Progenitor cell of endocrine pancreas (in vitro differentiated cells): ENCODE measurements at regions not wholly inside any gene's neighbourhood (a gene's known extent, or its start where the extent isn't known, plus 50 kb on each side); places are given as distances from the start of the nearest gene placed in this dataset.

ENCODE experiments used
- DNase-seq: peaks from one replicate; pipeline ENCODE4 v3.0.0; 2021; ENCODE audit warnings: low spot score; ENCODE audit not compliant: unreplicated experiment
- H3K27ac Mint-ChIP-seq: 2 replicates; pipeline ENCODE4 v1.8.0; 2021; ENCODE audit warnings: mild to moderate bottlenecking, moderate library complexity, mixed read lengths
- H3K27me3 Mint-ChIP-seq: 2 replicates; pipeline ENCODE4 v1.8.0; 2021; ENCODE audit warnings: mixed read lengths
- H3K36me3 Mint-ChIP-seq: 2 replicates; pipeline ENCODE4 v1.8.0; 2022; ENCODE audit warnings: mixed read lengths; ENCODE audit not compliant: insufficient read depth
- H3K4me1 Mint-ChIP-seq: 2 replicates; pipeline ENCODE4 v1.8.0; 2021; ENCODE audit warnings: low read depth, mixed read lengths
- H3K4me3 Mint-ChIP-seq: 2 replicates; pipeline ENCODE4 v1.8.0; 2021; ENCODE audit warnings: low read depth, mild to moderate bottlenecking, moderate library complexity, mixed read lengths
- H3K9me3 Mint-ChIP-seq: 2 replicates; pipeline ENCODE4 v1.8.0; 2021; ENCODE audit warnings: low read depth, mixed read lengths
- TF ChIP-seq, protein P1 (sequence below): fragments of 200-600 bp; sonication (generic); IDR thresholded peaks from one replicate; pipeline ENCODE4 v1.5.0; 2021; ENCODE audit warnings: antibody characterized with exemption, mild to moderate bottlenecking; ENCODE audit not compliant: unreplicated experiment

DNA sequence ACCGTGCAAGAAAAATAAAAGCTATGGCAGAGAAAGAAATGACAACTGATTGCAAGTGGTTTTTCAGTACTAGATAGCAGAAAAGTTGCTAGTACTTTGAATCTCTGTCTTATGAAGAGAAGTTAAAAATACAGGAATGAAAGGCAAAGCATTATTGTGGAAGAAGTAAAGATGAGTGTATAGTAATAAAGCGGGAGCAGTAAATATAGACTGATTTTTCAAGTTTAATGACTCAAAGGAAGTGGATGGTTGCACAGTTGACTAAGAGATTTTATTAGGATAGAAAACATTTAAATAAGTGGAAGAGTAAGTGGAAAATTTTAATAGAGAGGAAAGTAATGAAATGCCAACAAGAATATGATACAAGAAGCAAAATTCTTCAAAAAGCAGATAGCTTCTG, 1076.1 kb upstream of the CADM2 start:
- TF ChIP-seq, protein P1, sequence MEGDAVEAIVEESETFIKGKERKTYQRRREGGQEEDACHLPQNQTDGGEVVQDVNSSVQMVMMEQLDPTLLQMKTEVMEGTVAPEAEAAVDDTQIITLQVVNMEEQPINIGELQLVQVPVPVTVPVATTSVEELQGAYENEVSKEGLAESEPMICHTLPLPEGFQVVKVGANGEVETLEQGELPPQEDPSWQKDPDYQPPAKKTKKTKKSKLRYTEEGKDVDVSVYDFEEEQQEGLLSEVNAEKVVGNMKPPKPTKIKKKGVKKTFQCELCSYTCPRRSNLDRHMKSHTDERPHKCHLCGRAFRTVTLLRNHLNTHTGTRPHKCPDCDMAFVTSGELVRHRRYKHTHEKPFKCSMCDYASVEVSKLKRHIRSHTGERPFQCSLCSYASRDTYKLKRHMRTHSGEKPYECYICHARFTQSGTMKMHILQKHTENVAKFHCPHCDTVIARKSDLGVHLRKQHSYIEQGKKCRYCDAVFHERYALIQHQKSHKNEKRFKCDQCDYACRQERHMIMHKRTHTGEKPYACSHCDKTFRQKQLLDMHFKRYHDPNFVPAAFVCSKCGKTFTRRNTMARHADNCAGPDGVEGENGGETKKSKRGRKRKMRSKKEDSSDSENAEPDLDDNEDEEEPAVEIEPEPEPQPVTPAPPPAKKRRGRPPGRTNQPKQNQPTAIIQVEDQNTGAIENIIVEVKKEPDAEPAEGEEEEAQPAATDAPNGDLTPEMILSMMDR, result no peak
- no peak for DNase-seq
- Mint-ChIP-seq H3K27me3 (no peaks in the 10 kb centered on the region), H3K9me3 (no peaks in the 10 kb centered on the region), H3K4me3 (no peak overlapping the region), H3K27ac (no peak overlapping the region), H3K4me1 (peaks cover 1% of the 10 kb centered on the region), H3K36me3 (no peaks in the 10 kb centered on the region)

DNA sequence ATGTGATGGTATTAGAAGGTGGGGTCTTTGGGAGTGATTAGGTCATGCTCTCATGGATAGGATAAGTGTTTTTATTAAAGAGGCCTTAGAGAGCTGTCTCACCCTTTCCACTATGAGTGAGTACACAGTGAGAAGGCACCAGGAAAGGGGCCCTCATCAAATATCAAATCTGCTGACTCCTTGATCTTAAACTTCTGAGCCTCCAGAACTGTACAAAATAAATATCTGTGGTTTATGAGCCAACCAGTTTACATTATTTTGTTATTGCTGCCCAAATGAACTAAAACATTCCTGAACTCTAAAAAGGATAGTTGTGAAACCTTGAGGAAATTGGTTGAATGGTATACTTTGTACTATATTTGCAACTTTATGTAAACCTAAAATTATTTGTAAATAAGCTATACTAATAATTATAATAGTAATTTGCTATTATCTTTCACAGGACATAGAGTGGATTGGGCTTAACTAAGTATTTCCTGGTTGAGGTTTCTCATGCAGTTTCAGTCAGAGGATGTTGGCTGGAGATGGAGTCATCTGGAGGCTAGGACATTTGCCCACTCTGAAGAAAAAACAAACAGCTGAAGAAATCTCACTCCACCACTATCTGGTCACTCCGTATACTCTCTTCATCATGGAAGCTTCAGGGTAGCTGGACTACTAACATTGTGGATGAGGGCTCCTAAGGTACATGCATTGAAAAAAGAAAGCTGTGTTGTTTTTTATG, 1068.6 kb upstream of the CADM2 start:
- H3K27ac Mint-ChIP-seq, result no peak overlapping the region
- no peaks in the 10 kb centered on the region for H3K9me3 Mint-ChIP-seq
- H3K4me3 Mint-ChIP-seq, result no peak overlapping the region
- H3K27me3 Mint-ChIP-seq, result no peaks in the 10 kb centered on the region
- DNase-seq, result no peak
- H3K4me1 Mint-ChIP-seq, result peaks cover 1% of the 10 kb centered on the region
- H3K36me3 Mint-ChIP-seq, result no peaks in the 10 kb centered on the region
- TF ChIP-seq, protein P1, result no peak

DNA sequence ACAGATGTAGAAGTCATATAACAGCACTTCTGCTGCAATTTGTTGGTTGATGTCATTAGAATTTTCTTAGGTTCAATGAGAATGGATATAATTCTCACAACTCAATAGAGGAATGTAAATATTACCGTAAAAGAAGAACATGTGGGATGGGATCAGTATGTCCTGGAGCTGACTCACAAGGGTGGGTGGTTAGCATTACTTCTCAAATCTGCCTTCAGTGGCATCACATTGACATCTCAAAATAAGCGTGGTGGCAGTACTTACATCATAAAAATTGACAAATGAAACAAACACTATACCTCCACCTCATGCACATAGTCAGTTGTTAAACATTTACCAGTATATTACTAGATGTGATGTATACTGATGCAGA, 1068.0 kb upstream of the CADM2 start:
- no peak overlapping the region for H3K4me3 Mint-ChIP-seq
- peaks cover 1% of the 10 kb centered on the region for H3K4me1 Mint-ChIP-seq
- TF ChIP-seq, protein P1, result no peak
- H3K36me3 Mint-ChIP-seq, result no peaks in the 10 kb centered on the region
- H3K27me3 Mint-ChIP-seq, result no peaks in the 10 kb centered on the region
- no peak for DNase-seq
- H3K9me3 Mint-ChIP-seq, result no peaks in the 10 kb centered on the region
- no peak overlapping the region for H3K27ac Mint-ChIP-seq

DNA sequence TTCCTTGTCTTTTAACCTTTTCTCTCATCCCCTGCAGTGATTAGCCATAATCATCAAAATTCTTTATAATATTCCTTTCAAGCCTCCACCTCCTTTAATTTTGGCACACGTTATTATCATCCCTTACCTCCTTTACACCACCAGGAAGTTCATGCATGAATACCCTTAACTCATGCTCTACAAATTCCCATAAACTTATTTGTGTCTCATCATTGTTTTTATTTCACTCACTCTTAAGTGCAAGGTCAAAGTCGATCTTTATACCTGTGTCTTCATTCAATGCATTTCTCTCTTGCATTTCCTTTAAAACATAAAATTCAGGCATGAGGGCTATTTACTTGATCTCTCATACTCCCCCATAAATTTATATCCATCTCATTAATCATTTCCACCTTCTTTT, 1064.6 kb upstream of the CADM2 start:
- DNase-seq, result no peak
- TF ChIP-seq, protein P1, result no peak
- H3K9me3 Mint-ChIP-seq, result no peaks in the 10 kb centered on the region
- no peaks in the 10 kb centered on the region for H3K36me3 Mint-ChIP-seq
- H3K27me3 Mint-ChIP-seq, result no peaks in the 10 kb centered on the region
- H3K4me3 Mint-ChIP-seq, result no peak overlapping the region
- no peak overlapping the region for H3K27ac Mint-ChIP-seq
- H3K4me1 Mint-ChIP-seq, result no peaks in the 10 kb centered on the region

DNA sequence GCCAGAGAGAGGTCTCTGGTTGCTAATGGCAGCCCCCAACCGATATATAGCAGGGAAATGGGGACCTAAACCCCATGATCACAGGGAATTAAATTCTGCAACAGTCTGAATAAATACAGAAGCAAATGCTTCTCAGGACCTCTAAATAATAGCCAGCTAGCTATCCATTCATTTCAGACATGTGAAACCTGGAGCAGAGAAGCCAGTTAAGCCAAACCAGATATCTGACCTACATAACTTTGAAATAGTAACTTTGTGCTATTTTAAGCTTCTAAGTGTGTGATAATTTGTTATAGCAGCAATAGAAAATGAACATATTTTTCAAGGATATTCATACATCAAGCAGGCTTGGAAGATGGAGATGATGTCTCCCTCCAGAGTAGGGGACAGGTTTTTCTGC, 1062.9 kb upstream of the CADM2 start:
- DNase-seq, result no peak
- Mint-ChIP-seq H3K4me3 (no peak overlapping the region), H3K4me1 (no peaks in the 10 kb centered on the region), H3K9me3 (no peaks in the 10 kb centered on the region), H3K27ac (no peak overlapping the region), H3K36me3 (no peaks in the 10 kb centered on the region), H3K27me3 (no peaks in the 10 kb centered on the region)
- TF ChIP-seq, protein P1, result no peak
